ENCODE measurements at regions not wholly inside any gene's neighbourhood (a gene's known extent, or its start where the extent isn't known, plus 50 kb on each side); places are given as distances from the start of the nearest gene placed in this dataset.

GRCh38 chr14:99062216-99062615, 209.8 kb downstream of the BCL11B start:
- TF ChIP-seq POLR2AphosphoS5 (IDR thresholded peaks at IDR 0.05; ENCODE audit: low read depth), result no peak
- no peak for TF ChIP-seq REST (IDR thresholded peaks at IDR 0.05; ENCODE audit: insufficient replicate concordance, low read depth)
- TF ChIP-seq CTCF (IDR thresholded peaks at IDR 0.05; ENCODE audit: insufficient read depth, low read length), result no peak
- no peak for TF ChIP-seq SPI1 (IDR thresholded peaks at IDR 0.05; ENCODE audit: borderline replicate concordance, low read depth)
- TF ChIP-seq GABPA (IDR thresholded peaks at IDR 0.05; ENCODE audit: low read depth), result no peak
- Histone ChIP-seq H3K27ac (replicated peaks) (no peak overlapping the region), H3K4me3 (replicated peaks; ENCODE audit: insufficient read depth, low read length) (no peak overlapping the region), H3K27me3 (ENCODE audit: insufficient read depth, poor library complexity, severe bottlenecking) (no peaks in the 10 kb centered on the region)
- DNase-seq (ENCODE audit: low read depth in 1 of 2, low spot score in 1 of 2), result no peak

- no peak for TF ChIP-seq GABPA (IDR thresholded peaks at IDR 0.05; ENCODE audit: low read depth)
- TF ChIP-seq SPI1 (IDR thresholded peaks at IDR 0.05; ENCODE audit: borderline replicate concordance, low read depth), result no peak
- TF ChIP-seq REST (IDR thresholded peaks at IDR 0.05; ENCODE audit: insufficient replicate concordance, low read depth), result no peak
- no peak for TF ChIP-seq POLR2AphosphoS5 (IDR thresholded peaks at IDR 0.05; ENCODE audit: low read depth)
- TF ChIP-seq CTCF (IDR thresholded peaks at IDR 0.05; ENCODE audit: insufficient read depth, low read length), result no peak
- DNase-seq (ENCODE audit: low read depth in 1 of 2, low spot score in 1 of 2), result no peak
- Histone ChIP-seq H3K27ac (replicated peaks) (no peak overlapping the region), H3K4me3 (replicated peaks; ENCODE audit: insufficient read depth, low read length) (no peak overlapping the region), H3K27me3 (ENCODE audit: insufficient read depth, poor library complexity, severe bottlenecking) (no peaks in the 10 kb centered on the region)
These were observed 209.1 kb downstream of the BCL11B start for GRCh38 chr14:99062772-99063418.

- Histone ChIP-seq H3K27me3 (ENCODE audit: insufficient read depth, poor library complexity, severe bottlenecking) (no peaks in the 10 kb centered on the region), H3K27ac (replicated peaks) (no peak overlapping the region), H3K4me3 (replicated peaks; ENCODE audit: insufficient read depth, low read length) (no peak overlapping the region)
- no peak for TF ChIP-seq CTCF (IDR thresholded peaks at IDR 0.05; ENCODE audit: insufficient read depth, low read length)
- TF ChIP-seq SPI1 (IDR thresholded peaks at IDR 0.05; ENCODE audit: borderline replicate concordance, low read depth), result no peak
- TF ChIP-seq REST (IDR thresholded peaks at IDR 0.05; ENCODE audit: insufficient replicate concordance, low read depth), result no peak
- TF ChIP-seq POLR2AphosphoS5 (IDR thresholded peaks at IDR 0.05; ENCODE audit: low read depth), result no peak
- no peak for TF ChIP-seq GABPA (IDR thresholded peaks at IDR 0.05; ENCODE audit: low read depth)
- no peak for DNase-seq (ENCODE audit: low read depth in 1 of 2, low spot score in 1 of 2)
These were observed 208.3 kb downstream of the BCL11B start for GRCh38 chr14:99063620-99064225.
